Ishikawa (cell line): ENCODE measurements at regions not wholly inside any gene's neighbourhood (a gene's known extent, or its start where the extent isn't known, plus 50 kb on each side); places are given as distances from the start of the nearest gene placed in this dataset.

Source experiments
- CEBPB ChIP-seq: IDR thresholded peaks from 2 replicates; pipeline ENCODE4 v1.6.1; 2012
- EGR1 ChIP-seq: IDR thresholded peaks from 2 replicates; pipeline ENCODE4 v1.6.1; 2012
- EP300 ChIP-seq: IDR thresholded peaks from 2 replicates; pipeline ENCODE4 v1.6.1; 2012; ENCODE audit warnings: borderline replicate concordance
- FOXM1 ChIP-seq: IDR thresholded peaks from 2 replicates; pipeline ENCODE4 v1.6.1; 2012; ENCODE audit warnings: low read depth, borderline replicate concordance
- NFIC ChIP-seq: IDR thresholded peaks from 2 replicates; pipeline ENCODE4 v1.6.1; 2012
- RAD21 ChIP-seq: IDR thresholded peaks from 2 replicates; pipeline ENCODE4 v1.6.1; 2012; ENCODE audit warnings: low read depth
- TAF1 ChIP-seq: IDR thresholded peaks from 2 replicates; pipeline ENCODE4 v1.6.1; 2012; ENCODE audit warnings: low read depth, mild to moderate bottlenecking
- TEAD4 ChIP-seq: IDR thresholded peaks from 2 replicates; pipeline ENCODE4 v1.6.1; 2012
- USF1 ChIP-seq: IDR thresholded peaks from 2 replicates; pipeline ENCODE4 v1.6.1; 2012
- YY1 ChIP-seq: IDR thresholded peaks from 2 replicates; pipeline ENCODE4 v1.6.1; 2012; ENCODE audit warnings: low read depth
- ZBTB7A ChIP-seq: IDR thresholded peaks from 2 replicates; pipeline ENCODE4 v1.6.1; 2012; ENCODE audit warnings: low read depth
- TF ChIP-seq, protein P1 (sequence below): IDR thresholded peaks from 2 replicates; pipeline ENCODE4 v1.6.1; 2012; ENCODE audit warnings: low read depth, mild to moderate bottlenecking
- TF ChIP-seq, protein P2 (sequence below): IDR thresholded peaks from 2 replicates; pipeline ENCODE4 v1.6.1; 2012

DNA sequence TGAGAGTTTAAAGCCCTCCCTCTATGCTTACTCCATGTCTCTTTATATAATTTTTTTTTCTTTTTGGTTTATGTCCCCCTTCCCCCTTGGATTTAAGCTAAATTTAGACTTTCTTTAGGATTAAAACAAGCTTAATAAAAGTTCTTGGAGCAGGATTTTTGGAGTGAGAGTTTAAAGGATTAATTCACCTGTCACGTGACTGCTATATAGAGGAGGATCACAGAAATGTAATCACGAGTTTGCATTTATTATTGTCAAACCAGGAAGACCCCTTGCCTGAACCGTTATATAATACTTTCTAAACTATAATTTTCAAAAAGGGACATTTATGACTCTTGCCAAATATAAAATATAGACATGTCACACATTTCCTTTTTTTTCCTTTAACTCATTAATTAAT, 78.1 kb upstream of the IMMP2L start:
- TF ChIP-seq, protein P1, sequence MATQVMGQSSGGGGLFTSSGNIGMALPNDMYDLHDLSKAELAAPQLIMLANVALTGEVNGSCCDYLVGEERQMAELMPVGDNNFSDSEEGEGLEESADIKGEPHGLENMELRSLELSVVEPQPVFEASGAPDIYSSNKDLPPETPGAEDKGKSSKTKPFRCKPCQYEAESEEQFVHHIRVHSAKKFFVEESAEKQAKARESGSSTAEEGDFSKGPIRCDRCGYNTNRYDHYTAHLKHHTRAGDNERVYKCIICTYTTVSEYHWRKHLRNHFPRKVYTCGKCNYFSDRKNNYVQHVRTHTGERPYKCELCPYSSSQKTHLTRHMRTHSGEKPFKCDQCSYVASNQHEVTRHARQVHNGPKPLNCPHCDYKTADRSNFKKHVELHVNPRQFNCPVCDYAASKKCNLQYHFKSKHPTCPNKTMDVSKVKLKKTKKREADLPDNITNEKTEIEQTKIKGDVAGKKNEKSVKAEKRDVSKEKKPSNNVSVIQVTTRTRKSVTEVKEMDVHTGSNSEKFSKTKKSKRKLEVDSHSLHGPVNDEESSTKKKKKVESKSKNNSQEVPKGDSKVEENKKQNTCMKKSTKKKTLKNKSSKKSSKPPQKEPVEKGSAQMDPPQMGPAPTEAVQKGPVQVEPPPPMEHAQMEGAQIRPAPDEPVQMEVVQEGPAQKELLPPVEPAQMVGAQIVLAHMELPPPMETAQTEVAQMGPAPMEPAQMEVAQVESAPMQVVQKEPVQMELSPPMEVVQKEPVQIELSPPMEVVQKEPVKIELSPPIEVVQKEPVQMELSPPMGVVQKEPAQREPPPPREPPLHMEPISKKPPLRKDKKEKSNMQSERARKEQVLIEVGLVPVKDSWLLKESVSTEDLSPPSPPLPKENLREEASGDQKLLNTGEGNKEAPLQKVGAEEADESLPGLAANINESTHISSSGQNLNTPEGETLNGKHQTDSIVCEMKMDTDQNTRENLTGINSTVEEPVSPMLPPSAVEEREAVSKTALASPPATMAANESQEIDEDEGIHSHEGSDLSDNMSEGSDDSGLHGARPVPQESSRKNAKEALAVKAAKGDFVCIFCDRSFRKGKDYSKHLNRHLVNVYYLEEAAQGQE: no peak
- TF ChIP-seq EGR1: no peak
- no peak for TF ChIP-seq RAD21
- TF ChIP-seq TAF1: no peak
- TF ChIP-seq NFIC: no peak
- TF ChIP-seq, protein P2, sequence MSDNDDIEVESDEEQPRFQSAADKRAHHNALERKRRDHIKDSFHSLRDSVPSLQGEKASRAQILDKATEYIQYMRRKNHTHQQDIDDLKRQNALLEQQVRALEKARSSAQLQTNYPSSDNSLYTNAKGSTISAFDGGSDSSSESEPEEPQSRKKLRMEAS: no peak
- no peak for TF ChIP-seq YY1
- TF ChIP-seq TEAD4: no peak
- no peak for TF ChIP-seq EP300
- TF ChIP-seq USF1: no peak
- TF ChIP-seq FOXM1: no peak
- no peak for TF ChIP-seq CEBPB
- TF ChIP-seq ZBTB7A: no peak
